HS-5 (cell line): ENCODE measurements at regions not wholly inside any gene's neighbourhood (a gene's known extent, or its start where the extent isn't known, plus 50 kb on each side); places are given as distances from the start of the nearest gene placed in this dataset.
A peak's percentile ranks its signal among the peaks of the same experiment; 100 is the strongest.
"Not testable (repeated sequence)": the region's sequence is repeated elsewhere in the genome, so short reads cannot be mapped to it uniquely, and the experiment has no call there.

Source experiments
- DNase-seq: peaks from one replicate; pipeline ENCODE4 v3.0.0-alpha.2; 2012; ENCODE audit warnings: low read depth

DNA sequence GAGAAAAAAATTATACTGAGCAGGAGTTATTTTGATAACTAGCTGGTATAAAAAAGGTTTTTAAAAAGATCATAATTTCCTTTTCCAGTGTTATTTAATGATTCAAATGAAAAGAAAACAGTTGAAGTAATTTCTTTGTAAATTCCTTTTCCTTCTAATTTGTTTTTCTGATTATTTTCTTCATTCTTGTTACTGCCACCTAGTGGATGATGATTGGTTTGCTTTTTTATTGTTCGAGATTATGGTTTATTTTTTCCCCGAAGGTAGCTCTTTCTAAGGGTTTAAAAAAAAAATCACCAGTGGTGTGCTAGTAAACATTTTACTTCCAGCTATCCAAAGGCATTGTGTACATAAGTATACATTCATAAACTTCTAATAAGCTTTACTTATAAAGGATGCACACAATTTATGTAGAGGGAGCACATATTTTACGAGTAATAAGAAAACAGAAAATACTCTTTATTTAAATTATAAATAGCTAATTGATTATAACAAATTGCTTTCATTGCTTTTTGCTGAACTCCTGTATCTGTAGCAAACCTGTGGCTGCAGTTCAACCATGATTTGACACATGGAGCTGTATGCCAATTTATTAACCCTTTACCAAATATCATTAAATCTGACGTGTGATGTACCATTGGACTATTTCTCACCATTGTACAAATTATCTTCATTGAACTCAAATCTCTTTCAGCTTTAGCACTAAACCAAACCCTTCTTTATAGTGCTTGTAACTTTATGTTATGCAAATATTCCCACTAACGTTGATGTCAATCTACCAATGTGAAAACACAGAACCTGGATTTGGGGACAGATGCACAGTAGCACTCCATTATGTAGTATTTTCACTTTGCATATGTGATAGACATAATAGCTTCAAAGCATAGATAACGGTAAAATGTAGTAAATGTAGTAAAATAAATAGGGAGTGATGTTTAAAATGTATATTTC lies 97.8 kb upstream of the ANK2 start:
- DNase-seq, result no peak

DNA sequence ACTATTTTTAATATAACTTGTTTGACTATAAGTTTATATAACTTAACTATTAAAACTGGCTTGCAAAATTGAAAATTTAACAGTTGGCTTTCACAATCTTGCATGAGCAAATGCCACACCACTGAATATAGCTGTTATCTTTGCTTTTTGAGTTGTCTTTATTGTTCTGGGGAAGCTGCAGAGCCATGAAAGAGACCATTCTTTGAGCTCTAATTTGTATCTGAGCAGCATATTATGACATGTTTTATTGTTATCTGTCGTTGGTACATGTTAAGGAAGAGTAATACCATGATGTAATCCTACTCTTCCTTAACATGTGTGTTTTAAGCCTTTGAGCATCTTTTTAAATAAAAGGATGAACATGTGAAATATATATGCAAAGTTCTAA lies 97.1 kb upstream of the ANK2 start:
- DNase-seq, result no peak

DNA sequence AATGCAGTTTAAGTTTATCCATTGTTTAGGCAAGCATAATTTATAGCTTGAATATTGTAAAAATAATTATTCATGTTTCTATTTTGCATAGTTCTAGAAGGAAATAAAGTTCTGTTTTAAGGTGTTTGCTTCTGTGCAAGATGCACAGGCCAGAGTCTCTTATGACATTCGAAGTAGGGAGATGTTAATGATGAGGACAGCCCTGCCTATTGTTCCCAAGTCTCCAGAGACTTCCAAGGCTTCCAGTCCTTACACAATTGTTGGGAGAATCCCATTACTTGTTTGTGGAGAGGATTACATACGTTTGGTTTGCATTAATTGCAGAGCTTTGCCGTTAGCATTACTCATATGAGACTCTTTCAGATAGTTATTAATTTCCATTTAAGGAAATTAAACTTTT lies 96.2 kb upstream of the ANK2 start:
- no peak for DNase-seq

DNA sequence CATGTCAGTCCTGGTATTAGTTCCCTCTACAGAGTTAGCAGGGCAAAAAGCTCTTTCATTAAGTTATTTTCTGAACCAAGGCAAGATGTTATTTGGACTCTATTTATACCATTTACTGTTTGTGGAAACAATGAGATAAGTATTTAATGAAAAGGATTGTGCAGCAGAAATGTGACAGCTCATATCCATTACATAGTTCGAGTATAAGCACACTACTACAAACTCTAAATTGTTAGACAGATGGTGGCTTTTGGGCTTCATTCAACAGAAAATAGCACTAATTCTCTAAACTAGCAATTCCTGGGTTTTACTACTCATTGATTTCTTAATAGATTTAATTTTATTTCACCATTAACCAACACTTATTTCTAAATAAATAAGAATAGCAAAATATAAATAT lies 95.2 kb upstream of the ANK2 start:
- no peak for DNase-seq

DNA sequence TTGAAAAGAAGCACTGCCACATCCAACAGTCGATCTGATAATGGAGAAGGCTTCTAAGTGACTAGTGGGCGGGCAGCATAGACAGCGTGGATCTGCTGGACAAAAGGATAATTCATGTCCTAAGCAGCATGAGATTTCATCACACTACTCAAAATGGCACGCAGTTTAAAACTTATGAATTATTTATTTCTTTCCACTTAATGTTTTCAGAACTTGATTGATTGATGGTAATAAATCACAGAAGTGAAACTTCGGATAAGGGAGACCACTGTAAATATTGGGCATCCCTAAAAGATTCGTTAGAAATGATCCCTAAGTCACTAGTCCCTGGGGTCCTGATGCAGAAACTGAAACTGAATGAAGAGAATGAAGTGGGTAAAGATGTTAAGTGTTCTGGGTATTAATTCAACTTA lies 93.0 kb upstream of the ANK2 start:
- DNase-seq, result no peak

DNA sequence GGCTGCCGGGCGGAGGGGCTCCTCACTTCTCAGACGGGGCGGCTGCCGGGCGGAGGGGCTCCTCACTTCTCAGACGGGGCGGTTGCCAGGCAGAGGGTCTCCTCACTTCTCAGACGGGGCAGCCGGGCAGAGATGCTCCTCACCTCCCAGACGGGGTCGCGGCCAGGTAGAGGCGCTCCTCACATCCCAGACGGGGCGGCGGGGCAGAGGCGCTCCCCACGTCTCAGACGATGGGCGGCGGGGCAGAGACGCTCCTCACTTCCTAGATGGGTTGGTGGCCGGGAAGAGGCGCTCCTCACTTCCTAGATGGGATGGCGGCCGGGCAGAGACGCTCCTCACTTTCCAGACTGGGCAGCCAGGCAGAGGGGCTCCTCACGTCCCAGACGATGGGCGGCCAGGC lies 91.7 kb upstream of the ANK2 start:
- not testable (repeated sequence) for DNase-seq

DNA sequence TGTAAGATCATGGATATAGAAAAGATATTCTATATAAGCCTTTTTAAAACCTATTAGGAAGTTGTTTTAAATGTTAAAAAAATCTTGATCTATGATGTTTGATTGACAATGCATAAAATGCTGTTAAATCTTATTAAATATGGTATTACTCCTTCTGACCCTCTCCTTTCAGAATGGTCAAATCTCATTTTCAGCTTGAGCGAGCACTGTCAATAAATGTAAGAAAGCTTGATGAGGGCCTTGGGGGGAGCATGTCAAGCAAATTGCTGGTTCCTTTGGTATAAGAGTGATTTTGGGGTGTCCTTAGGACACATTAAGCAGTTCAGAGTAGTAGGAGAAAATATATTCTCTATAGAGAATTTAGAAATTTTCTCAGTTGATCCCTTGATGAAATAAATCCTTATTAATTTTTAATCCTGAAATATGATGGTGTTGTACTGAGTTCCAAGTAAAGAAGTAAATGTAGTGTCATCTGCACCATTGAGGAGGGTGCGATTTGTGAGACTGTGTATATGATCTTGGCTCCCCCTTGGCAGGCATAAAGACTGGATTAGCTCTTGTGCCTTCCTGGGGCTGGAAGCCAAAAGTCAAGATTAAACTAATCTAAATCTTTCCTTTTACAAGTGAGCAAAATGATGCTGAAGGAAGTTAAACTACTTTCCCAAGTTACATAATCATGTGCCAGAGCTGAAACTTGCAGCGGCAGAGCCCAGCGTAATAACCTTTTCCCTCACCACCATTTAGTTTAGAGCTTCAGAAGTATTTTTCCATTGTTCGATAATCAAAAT lies 82.6 kb upstream of the ANK2 start:
- no peak for DNase-seq

DNA sequence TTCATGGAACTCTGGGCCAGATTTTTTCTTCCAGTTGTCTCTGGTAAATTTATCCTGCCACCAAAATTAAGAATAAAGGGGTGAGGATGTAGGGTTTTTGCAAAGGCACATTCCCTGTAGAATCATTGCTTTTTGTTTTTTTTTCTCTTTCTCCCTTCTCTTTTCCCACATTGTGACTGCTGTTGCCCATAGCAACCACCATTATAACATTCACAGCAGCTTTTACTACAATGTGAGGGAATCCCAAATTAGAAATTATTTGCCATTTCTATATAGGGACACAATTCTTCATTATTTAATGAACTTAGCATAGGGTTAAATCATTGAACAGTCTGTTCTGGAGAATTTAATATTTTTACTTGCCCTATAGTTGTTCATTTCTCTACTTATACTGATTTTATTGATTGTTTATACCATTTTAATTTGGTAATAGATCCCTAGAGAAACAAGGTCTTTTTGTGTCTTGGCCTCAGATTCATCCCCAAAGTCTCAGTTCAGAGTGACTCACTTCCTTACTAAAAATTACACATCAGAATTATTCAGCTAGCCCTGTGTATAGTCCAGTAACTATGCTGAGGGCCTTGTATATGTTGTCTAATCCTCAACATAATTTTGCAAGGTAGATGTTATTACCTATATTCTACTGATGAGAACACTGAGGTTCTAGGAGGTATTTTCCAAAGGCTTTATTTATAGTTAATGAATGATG lies 80.8 kb upstream of the ANK2 start:
- DNase-seq, result no peak

DNA sequence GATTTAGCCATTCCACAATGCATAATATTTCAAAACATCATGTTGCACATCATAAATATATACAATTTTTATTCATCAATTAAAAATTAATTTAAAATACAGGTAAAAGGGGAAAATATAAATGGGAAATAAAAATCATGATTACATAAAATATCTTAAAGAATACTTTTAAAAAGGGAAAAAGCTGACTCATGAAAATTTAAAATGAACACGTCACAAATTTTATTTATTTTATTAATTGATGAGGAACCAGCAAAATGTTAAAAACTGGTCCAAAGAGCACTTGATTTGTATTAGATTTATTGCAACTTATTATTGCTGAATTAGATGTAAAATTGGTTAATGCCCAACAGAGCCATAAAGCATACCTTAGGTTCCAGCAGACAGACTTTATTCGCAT lies 78.5 kb upstream of the ANK2 start:
- no peak for DNase-seq

DNA sequence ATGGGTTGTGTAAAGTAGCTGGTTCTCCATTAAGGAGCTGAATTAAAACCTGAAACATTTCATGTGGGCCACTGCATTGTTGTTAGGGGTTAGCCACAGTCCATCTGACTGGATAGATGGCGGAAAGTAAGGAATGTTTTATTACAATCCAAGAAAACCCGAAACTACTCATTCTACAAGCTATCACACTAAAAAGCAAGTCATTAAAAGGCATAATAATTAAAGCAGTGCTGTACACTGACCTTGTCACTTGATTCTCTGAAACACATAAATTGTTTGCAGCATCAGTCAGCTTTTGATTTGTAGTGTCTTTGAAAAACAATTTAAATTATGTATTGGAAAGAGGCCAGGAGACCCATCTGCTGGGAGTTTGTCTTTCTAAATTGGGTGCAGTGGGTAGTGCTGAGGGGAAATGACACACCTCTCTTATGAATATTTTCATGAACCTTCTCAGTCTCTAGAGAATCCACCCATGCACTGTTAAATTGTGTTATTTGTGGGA lies 75.7 kb upstream of the ANK2 start:
- no peak for DNase-seq

DNA sequence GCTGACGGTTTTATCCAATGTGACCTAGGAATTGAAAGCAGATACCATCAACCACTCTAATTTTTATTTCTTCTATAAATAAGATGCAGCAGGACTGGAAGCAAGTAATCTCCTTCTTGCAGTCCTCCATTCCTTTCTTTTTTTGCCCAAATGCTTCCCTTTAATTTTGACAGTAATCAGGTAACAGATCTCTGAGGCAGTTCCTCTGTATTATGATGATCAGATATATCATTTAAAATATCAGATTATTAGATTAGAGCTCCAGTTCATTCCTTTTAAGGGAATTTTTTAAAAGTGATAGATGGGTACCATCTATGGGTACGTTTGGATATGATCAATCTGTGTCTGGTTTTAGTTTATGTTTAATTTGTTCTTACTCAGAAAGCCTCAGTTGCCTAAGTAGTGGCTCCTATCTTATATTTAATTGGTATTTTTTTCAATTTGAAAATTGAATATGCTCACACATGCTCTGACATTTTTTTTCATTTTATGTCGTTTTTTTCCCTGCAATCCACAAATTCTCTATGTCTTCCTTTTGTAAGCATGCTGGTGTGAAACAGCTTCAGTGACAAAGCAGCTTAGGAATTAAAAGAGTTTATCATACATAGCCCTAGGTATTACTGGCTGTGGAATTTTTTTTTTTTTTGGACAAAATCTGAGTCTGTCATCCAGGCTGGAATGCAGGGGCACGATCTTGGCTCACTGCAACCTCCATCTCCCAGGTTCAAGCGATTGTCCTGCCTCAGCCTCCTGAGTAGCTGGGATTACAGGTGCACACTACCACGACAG lies 73.7 kb upstream of the ANK2 start:
- no peak for DNase-seq

DNA sequence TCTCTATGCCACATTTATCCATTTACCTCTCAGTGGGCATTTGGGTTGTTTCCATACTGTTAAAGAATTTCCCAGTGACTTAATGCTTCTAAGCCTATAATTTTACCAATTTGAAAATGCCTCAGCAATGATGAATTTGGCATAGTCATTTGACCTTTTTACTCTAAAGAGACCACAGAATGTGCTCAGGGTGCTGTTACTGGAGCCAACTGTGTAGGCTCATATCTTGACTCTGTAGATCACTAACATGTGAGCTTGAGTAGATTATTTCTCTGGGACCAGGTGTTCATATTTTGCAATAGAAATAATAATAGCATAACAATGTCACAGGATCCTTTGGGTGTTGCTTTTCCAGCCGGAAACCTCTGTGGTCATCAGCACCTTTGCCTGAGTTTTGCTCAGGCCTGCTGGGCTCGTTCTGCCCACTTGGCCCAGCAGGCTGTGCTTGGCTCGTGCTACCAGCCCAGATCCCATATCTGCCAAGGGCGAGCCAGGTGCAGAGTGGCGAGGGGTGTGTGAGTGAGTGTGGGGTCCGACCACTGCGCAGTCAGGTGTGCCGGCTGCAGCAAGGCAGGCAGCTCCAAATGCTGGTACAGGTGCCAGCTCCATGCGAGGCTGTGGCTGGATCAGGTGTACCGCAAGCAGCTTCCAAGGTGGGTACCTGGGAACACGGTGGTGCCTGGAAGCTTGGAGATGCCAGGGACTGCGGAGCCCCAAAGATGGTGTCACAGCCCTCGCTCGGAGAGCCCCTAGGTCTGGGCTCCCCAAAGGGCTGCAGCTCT lies 70.6 kb upstream of the ANK2 start:
- DNase-seq, result peak; percentile 78

DNA sequence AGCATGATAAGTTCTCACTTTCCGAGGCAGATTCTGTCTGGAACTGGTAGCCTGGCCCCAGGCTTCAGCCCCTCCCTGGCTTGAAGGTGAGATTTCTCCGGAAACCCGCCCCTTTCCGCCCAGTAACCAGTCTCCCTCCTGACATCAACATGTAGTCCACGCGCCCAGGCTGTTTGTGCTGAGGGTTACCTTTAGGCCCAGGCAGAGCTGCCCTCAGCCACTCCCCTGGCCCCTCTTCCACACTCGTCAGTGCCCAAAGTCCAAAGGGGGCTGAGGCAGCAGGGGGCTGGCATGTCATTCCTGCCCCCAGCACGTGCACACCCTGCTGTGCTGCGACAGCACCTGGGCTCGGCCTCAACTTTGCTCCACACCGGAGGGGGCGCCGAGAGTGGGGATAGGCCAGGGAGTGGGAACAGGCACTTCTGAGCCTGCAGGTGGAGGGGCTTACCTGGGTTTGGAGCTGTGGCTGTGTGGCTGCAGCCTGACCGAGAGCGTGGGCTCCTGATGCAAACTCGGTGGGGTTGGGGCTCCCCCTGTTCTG lies 69.5 kb upstream of the ANK2 start:
- DNase-seq, result no peak

DNA sequence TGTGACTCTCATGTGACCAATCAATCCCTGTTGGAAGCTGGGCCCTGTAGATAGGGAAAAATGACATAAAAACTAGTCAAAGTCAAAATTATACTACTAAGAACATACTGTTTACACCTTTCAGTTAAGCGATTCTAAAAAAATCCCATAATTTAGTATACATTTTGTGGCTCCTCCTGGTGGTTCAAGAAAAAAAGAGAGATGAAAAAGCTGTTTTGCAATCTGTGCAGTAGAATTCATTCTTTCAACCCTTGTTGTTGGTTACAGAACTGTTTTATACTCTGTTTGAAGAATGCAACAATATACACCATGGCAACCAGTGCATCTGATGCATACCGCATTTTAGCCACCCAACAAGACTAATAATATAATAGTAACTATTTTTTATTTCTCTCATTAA lies 66.8 kb upstream of the ANK2 start:
- no peak for DNase-seq

DNA sequence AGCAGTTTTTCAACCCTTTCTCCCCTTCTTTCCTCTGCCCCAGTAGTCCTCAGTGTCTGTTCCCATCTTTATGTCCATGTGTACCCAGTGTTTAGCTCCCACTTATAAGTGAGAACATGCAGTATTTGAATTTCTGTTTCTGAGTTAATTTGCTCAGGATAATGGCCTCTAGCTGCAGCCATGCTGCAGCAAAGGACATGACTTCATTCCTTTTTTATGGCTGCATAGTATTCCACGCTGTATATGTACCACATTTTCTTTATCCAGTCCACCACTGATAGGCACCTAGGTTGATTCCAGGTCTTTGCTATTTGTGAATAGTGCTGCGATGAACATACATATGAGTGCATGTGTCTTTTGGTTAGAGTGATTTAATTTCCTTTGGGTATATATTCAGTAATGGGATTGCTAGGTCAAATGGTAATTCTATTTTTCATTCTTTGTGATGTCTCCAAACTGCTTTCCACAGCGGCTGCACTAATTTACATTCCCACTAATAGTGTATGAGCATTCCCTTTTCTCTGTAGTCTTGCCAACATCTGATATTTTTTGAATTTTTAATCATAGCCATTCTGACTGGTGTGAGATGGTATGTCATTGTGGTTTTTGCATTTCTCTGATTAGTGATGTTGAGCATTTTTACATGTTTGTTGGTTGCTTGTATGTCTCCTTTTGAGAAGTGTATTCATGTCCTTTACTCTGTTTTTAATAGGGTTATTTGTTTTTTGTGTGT lies 54.6 kb upstream of the ANK2 start:
- no peak for DNase-seq
